OCI-LY1 (cell line): ENCODE measurements at regions not wholly inside any gene's neighbourhood (a gene's known extent, or its start where the extent isn't known, plus 50 kb on each side); places are given as distances from the start of the nearest gene placed in this dataset.

Experiments
- EZH2 ChIP-seq: fragments of 200-600 bp; sonication (generic), shearing (Covaris generic); IDR thresholded peaks from 2 replicates; pipeline ENCODE4 v1.8.0; 2017; ENCODE audit warnings: borderline replicate concordance, mixed run types, mild to moderate bottlenecking, antibody characterized with exemption, low read length, moderate library complexity, mixed read lengths
- TF ChIP-seq, protein P1 (sequence below): fragments of 200-600 bp; sonication (generic), shearing (Covaris generic); IDR thresholded peaks from 2 replicates; pipeline ENCODE4 v1.5.1; 2017; ENCODE audit warnings: mild to moderate bottlenecking, antibody characterized with exemption, low read length, moderate library complexity, mixed read lengths

DNA sequence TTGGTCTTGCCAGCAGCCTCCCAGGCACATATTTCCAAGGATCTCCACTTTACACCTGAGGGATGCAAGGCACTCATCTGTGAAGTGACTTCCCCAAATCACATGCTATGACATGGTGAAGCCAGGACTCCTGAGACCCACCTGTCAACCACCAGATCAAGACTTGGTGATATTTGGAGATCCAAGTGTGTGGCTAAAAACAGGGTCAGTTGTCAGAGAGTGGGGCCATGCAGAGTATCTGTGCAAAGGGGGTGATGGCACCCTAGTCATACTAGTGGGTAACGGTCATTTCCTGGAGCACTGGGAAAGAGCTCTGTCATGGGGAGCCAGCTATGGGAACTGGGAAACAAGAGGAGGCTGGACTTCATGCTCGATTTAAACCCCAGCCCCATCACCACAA lies 218.4 kb upstream of the IRS2 start:
- TF ChIP-seq, protein P1, sequence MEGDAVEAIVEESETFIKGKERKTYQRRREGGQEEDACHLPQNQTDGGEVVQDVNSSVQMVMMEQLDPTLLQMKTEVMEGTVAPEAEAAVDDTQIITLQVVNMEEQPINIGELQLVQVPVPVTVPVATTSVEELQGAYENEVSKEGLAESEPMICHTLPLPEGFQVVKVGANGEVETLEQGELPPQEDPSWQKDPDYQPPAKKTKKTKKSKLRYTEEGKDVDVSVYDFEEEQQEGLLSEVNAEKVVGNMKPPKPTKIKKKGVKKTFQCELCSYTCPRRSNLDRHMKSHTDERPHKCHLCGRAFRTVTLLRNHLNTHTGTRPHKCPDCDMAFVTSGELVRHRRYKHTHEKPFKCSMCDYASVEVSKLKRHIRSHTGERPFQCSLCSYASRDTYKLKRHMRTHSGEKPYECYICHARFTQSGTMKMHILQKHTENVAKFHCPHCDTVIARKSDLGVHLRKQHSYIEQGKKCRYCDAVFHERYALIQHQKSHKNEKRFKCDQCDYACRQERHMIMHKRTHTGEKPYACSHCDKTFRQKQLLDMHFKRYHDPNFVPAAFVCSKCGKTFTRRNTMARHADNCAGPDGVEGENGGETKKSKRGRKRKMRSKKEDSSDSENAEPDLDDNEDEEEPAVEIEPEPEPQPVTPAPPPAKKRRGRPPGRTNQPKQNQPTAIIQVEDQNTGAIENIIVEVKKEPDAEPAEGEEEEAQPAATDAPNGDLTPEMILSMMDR: no peak
- no peak for TF ChIP-seq EZH2
